ENCODE measurements at regions not wholly inside any gene's neighbourhood (a gene's known extent, or its start where the extent isn't known, plus 50 kb on each side); places are given as distances from the start of the nearest gene placed in this dataset.

DNA sequence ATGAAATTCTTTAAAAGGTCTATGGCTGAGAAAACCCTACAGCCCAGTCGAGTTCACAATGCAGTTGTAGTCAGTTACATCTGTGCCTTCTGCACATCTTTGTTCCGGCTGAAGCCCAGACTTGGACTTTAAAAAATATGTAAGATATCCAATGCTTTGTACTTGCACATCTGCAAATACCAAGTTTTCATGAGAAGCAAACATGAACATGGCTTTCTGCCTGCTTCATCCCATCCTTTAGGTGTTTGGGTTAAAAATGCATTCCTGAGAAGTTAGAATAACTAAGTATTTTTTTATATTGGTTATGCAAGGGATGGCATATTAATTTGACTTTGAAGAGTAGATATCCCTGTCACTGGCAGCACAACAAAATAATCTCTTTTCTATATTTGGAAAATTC lies 528.4 kb downstream of the METTL15 start:
- TF ChIP-seq, protein P1, sequence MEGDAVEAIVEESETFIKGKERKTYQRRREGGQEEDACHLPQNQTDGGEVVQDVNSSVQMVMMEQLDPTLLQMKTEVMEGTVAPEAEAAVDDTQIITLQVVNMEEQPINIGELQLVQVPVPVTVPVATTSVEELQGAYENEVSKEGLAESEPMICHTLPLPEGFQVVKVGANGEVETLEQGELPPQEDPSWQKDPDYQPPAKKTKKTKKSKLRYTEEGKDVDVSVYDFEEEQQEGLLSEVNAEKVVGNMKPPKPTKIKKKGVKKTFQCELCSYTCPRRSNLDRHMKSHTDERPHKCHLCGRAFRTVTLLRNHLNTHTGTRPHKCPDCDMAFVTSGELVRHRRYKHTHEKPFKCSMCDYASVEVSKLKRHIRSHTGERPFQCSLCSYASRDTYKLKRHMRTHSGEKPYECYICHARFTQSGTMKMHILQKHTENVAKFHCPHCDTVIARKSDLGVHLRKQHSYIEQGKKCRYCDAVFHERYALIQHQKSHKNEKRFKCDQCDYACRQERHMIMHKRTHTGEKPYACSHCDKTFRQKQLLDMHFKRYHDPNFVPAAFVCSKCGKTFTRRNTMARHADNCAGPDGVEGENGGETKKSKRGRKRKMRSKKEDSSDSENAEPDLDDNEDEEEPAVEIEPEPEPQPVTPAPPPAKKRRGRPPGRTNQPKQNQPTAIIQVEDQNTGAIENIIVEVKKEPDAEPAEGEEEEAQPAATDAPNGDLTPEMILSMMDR (tag by site-specific recombination; IDR thresholded peaks at IDR 0.05): no peak
- no peak for TF ChIP-seq ZNF274 (IDR thresholded peaks at IDR 0.05; ENCODE audit: low read length)
- TF ChIP-seq ZNF274 (tag by site-specific recombination; IDR thresholded peaks at IDR 0.05; ENCODE audit: borderline replicate concordance): no peak
- TF ChIP-seq SP3 (tag by site-specific recombination; IDR thresholded peaks at IDR 0.05): no peak
- no peak for TF ChIP-seq ZNF426 (tag by site-specific recombination; IDR thresholded peaks at IDR 0.05)
- TF ChIP-seq GLIS2 (tag by site-specific recombination; IDR thresholded peaks at IDR 0.05): no peak
- TF ChIP-seq ZNF266 (tag by site-specific recombination; IDR thresholded peaks at IDR 0.05; ENCODE audit: low read depth): no peak
- TF ChIP-seq ZNF23 (tag by site-specific recombination; IDR thresholded peaks at IDR 0.05; ENCODE audit: borderline replicate concordance): no peak
- TF ChIP-seq ZNF239 (tag by site-specific recombination; IDR thresholded peaks at IDR 0.05): no peak
- TF ChIP-seq, protein P2, sequence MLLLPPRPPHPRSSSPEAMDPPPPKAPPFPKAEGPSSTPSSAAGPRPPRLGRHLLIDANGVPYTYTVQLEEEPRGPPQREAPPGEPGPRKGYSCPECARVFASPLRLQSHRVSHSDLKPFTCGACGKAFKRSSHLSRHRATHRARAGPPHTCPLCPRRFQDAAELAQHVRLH (tag by site-specific recombination; IDR thresholded peaks at IDR 0.05): no peak
